Tibial artery (tissue), 4 donors: ENCODE measurements at regions not wholly inside any gene's neighbourhood (a gene's known extent, or its start where the extent isn't known, plus 50 kb on each side); places are given as distances from the start of the nearest gene placed in this dataset.
A peak's percentile ranks its signal among the peaks of the same experiment; 100 is the strongest.

Experiments used
- DNase-seq, 2 donors: peaks; one replicate each; pipeline ENCODE4 v3.0.0-alpha.2; 2019
- H3K27ac ChIP-seq, 2 donors: fragments of 200-600 bp; sonication (generic) in 1 of 2; 1 replicate in 1 of 2; 2 replicates in 1 of 2; pipeline ENCODE4 v1.5.1; 2018 to 2019; ENCODE audit warnings: mild to moderate bottlenecking in 1 of 2
- H3K27me3 ChIP-seq, 2 donors: fragments of 200-600 bp; sonication (generic) in 1 of 2; one replicate each; pipeline versions ENCODE4 v1.5.1 to v1.6.0; 2016 to 2019
- H3K36me3 ChIP-seq, 3 donors: fragments of 200-600 bp; sonication (generic) in 2 of 3; one replicate each; pipeline ENCODE4 v1.5.1; 2016 to 2019; ENCODE audit warnings: mild to moderate bottlenecking in 2 of 3
- H3K4me1 ChIP-seq, 4 donors: fragments of 200-600 bp; sonication (generic) in 2 of 4; 1 replicate in 3 of 4; 2 replicates in 1 of 4; pipeline ENCODE4 v1.5.1; 2016 to 2019
- H3K4me3 ChIP-seq, 2 donors: fragments of 200-600 bp; sonication (generic) in 1 of 2; 1 replicate in 1 of 2; 2 replicates in 1 of 2; pipeline ENCODE4 v1.5.1; 2018 to 2019; ENCODE audit warnings: mild to moderate bottlenecking in 2 of 2
- H3K9me3 ChIP-seq, 3 donors: fragments of 200-600 bp; sonication (generic) in 1 of 3; one replicate each; pipeline ENCODE4 v1.5.1; 2016 to 2019
- CTCF ChIP-seq, 2 experiments: fragments of 200-600 bp in 1 of 2; fragments of 450-650 bp in 1 of 2; IDR thresholded peaks; one replicate each; pipeline ENCODE4 v1.5.1; 2017 to 2019; ENCODE audit warnings: antibody characterized with exemption in 2 of 2, mild to moderate bottlenecking in 1 of 2, moderate library complexity in 1 of 2
- intact Hi-C: fragments of 100-400 bp; cut with DNase I; formaldehyde crosslinking; loops from one replicate; pipeline ENCODE4 v1.15.0; 2023; ENCODE audit warnings: low total_unique reads

- DNase-seq: peak in 1 of 2 donors; percentile 24
- intact Hi-C loops: no loop called here
- H3K4me3 ChIP-seq: no peak overlapping the region
- no peaks in the 10 kb centered on the region for H3K9me3 ChIP-seq
- H3K27me3 ChIP-seq: no peaks in the 10 kb centered on the region
- TF ChIP-seq CTCF (IDR thresholded peaks at IDR 0.05): no peak
- H3K4me1 ChIP-seq: no peaks in the 10 kb centered on the region
- H3K27ac ChIP-seq: no peak overlapping the region
- no peaks in the 10 kb centered on the region for H3K36me3 ChIP-seq
These were observed 265.5 kb downstream of the EIPR1 start for GRCh38 chr2:3112131-3112530.

- DNase-seq: no peak
- H3K36me3 ChIP-seq: no peaks in the 10 kb centered on the region
- H3K4me1 ChIP-seq: no peaks in the 10 kb centered on the region
- no peaks in the 10 kb centered on the region for H3K9me3 ChIP-seq
- H3K27me3 ChIP-seq: no peaks in the 10 kb centered on the region
- H3K4me3 ChIP-seq: no peak overlapping the region
- intact Hi-C loops: no loop called here
- no peak for TF ChIP-seq CTCF (IDR thresholded peaks at IDR 0.05)
- H3K27ac ChIP-seq: no peak overlapping the region
These were observed 266.5 kb downstream of the EIPR1 start for GRCh38 chr2:3110994-3111666.

- Histone ChIP-seq H3K4me3 (no peak overlapping the region), H3K9me3 (no peaks in the 10 kb centered on the region), H3K27ac (no peak overlapping the region), H3K4me1 (no peaks in the 10 kb centered on the region), H3K27me3 (no peaks in the 10 kb centered on the region), H3K36me3 (no peaks in the 10 kb centered on the region)
- no peak for TF ChIP-seq CTCF (IDR thresholded peaks at IDR 0.05)
- intact Hi-C loops: no loop called here
- no peak for DNase-seq
These were observed 267.1 kb downstream of the EIPR1 start for GRCh38 chr2:3110555-3110954.

- no peaks in the 10 kb centered on the region for H3K36me3 ChIP-seq
- TF ChIP-seq CTCF (IDR thresholded peaks at IDR 0.05): no peak
- intact Hi-C loops: no loop called here
- H3K4me3 ChIP-seq: no peak overlapping the region
- no peak overlapping the region for H3K27ac ChIP-seq
- H3K9me3 ChIP-seq: no peaks in the 10 kb centered on the region
- H3K4me1 ChIP-seq: no peaks in the 10 kb centered on the region
- peak in 1 of 2 donors; percentile 50 for DNase-seq
- H3K27me3 ChIP-seq: no peaks in the 10 kb centered on the region
These were observed 268.6 kb downstream of the EIPR1 start for GRCh38 chr2:3108710-3109702.

- intact Hi-C loops: no loop called here
- Histone ChIP-seq H3K4me1 (no peaks in the 10 kb centered on the region), H3K4me3 (no peak overlapping the region), H3K27me3 (no peaks in the 10 kb centered on the region), H3K9me3 (no peaks in the 10 kb centered on the region), H3K36me3 (no peaks in the 10 kb centered on the region), H3K27ac (no peak overlapping the region)
- DNase-seq: peak in 1 of 2 donors; percentile 56
- TF ChIP-seq CTCF (IDR thresholded peaks at IDR 0.05): no peak
These were observed 269.5 kb downstream of the EIPR1 start for GRCh38 chr2:3108105-3108504.
